GM06990 (cell line): ENCODE measurements at regions not wholly inside any gene's neighbourhood (a gene's known extent, or its start where the extent isn't known, plus 50 kb on each side); places are given as distances from the start of the nearest gene placed in this dataset.

Experiments
- DNase-seq: peaks from one replicate; pipeline ENCODE4 v3.0.0-alpha.2; 2011; ENCODE audit not compliant: insufficient read length; ENCODE audit errors: extremely low read depth
- H3K27me3 ChIP-seq: replicated peaks from 2 replicates; pipeline ENCODE4 v1.6.0; 2011; ENCODE audit warnings: low read length; ENCODE audit not compliant: control insufficient read depth, insufficient read depth
- H3K36me3 ChIP-seq: 2 replicates; pipeline ENCODE4 v1.5.1; 2011; ENCODE audit warnings: low read length; ENCODE audit not compliant: control insufficient read depth, insufficient read depth
- H3K4me3 ChIP-seq: replicated peaks from 2 replicates; pipeline ENCODE4 v1.5.1; 2011; ENCODE audit warnings: low read depth, mild to moderate bottlenecking, control low read depth, low read length
- TF ChIP-seq, protein P1 (sequence below): IDR thresholded peaks from 2 replicates; pipeline ENCODE4 v1.5.1; 2011; ENCODE audit warnings: low read length, control low read depth, mild to moderate bottlenecking, inconsistent platforms; ENCODE audit not compliant: insufficient read depth, poor library complexity, severe bottlenecking

GRCh38 chrX:38973322-38973721 is 172.1 kb downstream of the MID1IP1 start:
- DNase-seq: no peak
- Histone ChIP-seq H3K27me3 (no peaks in the 10 kb centered on the region), H3K36me3 (no peaks in the 10 kb centered on the region), H3K4me3 (no peak overlapping the region)
- TF ChIP-seq, protein P1, sequence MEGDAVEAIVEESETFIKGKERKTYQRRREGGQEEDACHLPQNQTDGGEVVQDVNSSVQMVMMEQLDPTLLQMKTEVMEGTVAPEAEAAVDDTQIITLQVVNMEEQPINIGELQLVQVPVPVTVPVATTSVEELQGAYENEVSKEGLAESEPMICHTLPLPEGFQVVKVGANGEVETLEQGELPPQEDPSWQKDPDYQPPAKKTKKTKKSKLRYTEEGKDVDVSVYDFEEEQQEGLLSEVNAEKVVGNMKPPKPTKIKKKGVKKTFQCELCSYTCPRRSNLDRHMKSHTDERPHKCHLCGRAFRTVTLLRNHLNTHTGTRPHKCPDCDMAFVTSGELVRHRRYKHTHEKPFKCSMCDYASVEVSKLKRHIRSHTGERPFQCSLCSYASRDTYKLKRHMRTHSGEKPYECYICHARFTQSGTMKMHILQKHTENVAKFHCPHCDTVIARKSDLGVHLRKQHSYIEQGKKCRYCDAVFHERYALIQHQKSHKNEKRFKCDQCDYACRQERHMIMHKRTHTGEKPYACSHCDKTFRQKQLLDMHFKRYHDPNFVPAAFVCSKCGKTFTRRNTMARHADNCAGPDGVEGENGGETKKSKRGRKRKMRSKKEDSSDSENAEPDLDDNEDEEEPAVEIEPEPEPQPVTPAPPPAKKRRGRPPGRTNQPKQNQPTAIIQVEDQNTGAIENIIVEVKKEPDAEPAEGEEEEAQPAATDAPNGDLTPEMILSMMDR: no peak

DNA sequence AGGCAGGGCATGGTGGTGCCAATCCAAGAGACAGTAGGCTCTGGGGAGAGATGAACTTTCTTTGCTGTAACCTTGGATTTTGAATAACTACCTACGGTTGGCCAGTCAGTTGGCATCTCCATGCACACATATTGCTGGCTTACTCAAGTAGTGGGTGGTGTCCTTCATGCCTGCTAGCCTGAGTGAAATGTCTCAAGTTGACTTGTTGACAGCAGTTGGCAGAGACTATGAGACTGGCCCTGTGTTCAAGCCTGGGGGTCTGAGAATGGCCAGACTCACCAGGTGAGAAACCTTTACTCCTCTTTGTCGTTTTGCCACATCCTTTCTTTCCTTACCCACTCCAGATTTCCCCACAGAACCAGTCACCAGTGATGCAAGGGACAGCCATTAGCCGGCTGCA is 173.3 kb downstream of the MID1IP1 start:
- no peaks in the 10 kb centered on the region for H3K36me3 ChIP-seq
- no peak overlapping the region for H3K4me3 ChIP-seq
- TF ChIP-seq, protein P1: no peak
- H3K27me3 ChIP-seq: no peaks in the 10 kb centered on the region
- DNase-seq: no peak

GRCh38 chrX:38975368-38975942 is 174.2 kb downstream of the MID1IP1 start:
- DNase-seq: no peak
- TF ChIP-seq, protein P1: no peak
- Histone ChIP-seq H3K4me3 (no peak overlapping the region), H3K36me3 (no peaks in the 10 kb centered on the region), H3K27me3 (no peaks in the 10 kb centered on the region)

GRCh38 chrX:38982370-38982769 is 181.1 kb downstream of the MID1IP1 start:
- TF ChIP-seq, protein P1: no peak
- H3K27me3 ChIP-seq: no peaks in the 10 kb centered on the region
- no peak for DNase-seq
- H3K36me3 ChIP-seq: no peaks in the 10 kb centered on the region
- H3K4me3 ChIP-seq: no peak overlapping the region

GRCh38 chrX:38982843-38983242 is 181.6 kb downstream of the MID1IP1 start:
- TF ChIP-seq, protein P1: no peak

GRCh38 chrX:38985375-38985774 is 184.1 kb downstream of the MID1IP1 start:
- Histone ChIP-seq H3K36me3 (no peaks in the 10 kb centered on the region), H3K4me3 (no peak overlapping the region), H3K27me3 (no peaks in the 10 kb centered on the region)
- TF ChIP-seq, protein P1: no peak
- no peak for DNase-seq

More at GRCh38 chrX:38982843-38983242, 181.6 kb downstream of the MID1IP1 start:
- no peaks in the 10 kb centered on the region for H3K27me3 ChIP-seq
- H3K36me3 ChIP-seq: no peaks in the 10 kb centered on the region
- H3K4me3 ChIP-seq: no peak overlapping the region
- DNase-seq: no peak
